WTC11 (cell line): ENCODE measurements at regions not wholly inside any gene's neighbourhood (a gene's known extent, or its start where the extent isn't known, plus 50 kb on each side); places are given as distances from the start of the nearest gene placed in this dataset.

Source experiments
- ATAC-seq: fragments of 200-7000 bp; cut with Tn5 transposase; 2 replicates; pipeline ENCODE4 v1.10.0; 2021; ENCODE audit warnings: mild to moderate bottlenecking, moderate library complexity
- CTCF ChIA-PET: fragments of 300-600 bp; sonication (Branson Sonifier 250); formaldehyde crosslinking; loops from one replicate; lab custom pipeline; 2021; ENCODE audit warnings: antibody characterized with exemption; lab: Charles Lee
- POLR2A ChIA-PET: fragments of 350-600 bp; sonication (Branson Sonifier 250); formaldehyde crosslinking; loops from one replicate; lab custom pipeline; 2021; ENCODE audit warnings: antibody characterized with exemption; lab: Charles Lee
- DNase-seq: peaks from one replicate; pipeline ENCODE4 v3.0.0; 2021; ENCODE audit warnings: low spot score
- H3K27ac Mint-ChIP-seq: 2 replicates; pipeline ENCODE4 v1.8.0; 2021; ENCODE audit warnings: mixed read lengths
- H3K27me3 Mint-ChIP-seq: 2 replicates; pipeline ENCODE4 v1.8.0; 2021; ENCODE audit warnings: low read depth, mild to moderate bottlenecking, moderate library complexity, mixed read lengths
- H3K36me3 Mint-ChIP-seq: 2 replicates; pipeline ENCODE4 v1.8.0; 2021; ENCODE audit warnings: mixed read lengths
- H3K4me1 Mint-ChIP-seq: 2 replicates; pipeline ENCODE4 v1.8.0; 2022; ENCODE audit warnings: mixed read lengths
- H3K4me3 Mint-ChIP-seq: 2 replicates; pipeline ENCODE4 v1.8.0; 2021; ENCODE audit warnings: mild to moderate bottlenecking, moderate library complexity, mixed read lengths
- H3K9me3 Mint-ChIP-seq: 2 replicates; pipeline ENCODE4 v1.8.0; 2021; ENCODE audit warnings: mixed read lengths
- E2F1 ChIP-seq: sonication (generic); formaldehyde crosslinking; IDR thresholded peaks from 2 replicates; pipeline ENCODE4 v1.8.0; 2022; ENCODE audit warnings: mild to moderate bottlenecking, missing genetic modification reagents
- ELF4 ChIP-seq: sonication (generic); formaldehyde crosslinking; IDR thresholded peaks from 2 replicates; pipeline ENCODE4 v1.8.1; 2022; ENCODE audit warnings: low read depth, mild to moderate bottlenecking, moderate library complexity, missing genetic modification reagents
- FOXJ3 ChIP-seq: sonication (generic); formaldehyde crosslinking; IDR thresholded peaks from 2 replicates; pipeline ENCODE4 v1.9.0; 2021; ENCODE audit warnings: missing genetic modification reagents, mild to moderate bottlenecking, borderline replicate concordance
- FOXK1 ChIP-seq: sonication (generic); formaldehyde crosslinking; IDR thresholded peaks from 2 replicates; pipeline ENCODE4 v1.8.0; 2022; ENCODE audit warnings: mild to moderate bottlenecking, moderate library complexity, missing genetic modification reagents
- GRHL2 ChIP-seq: fragments of 250-450 bp; sonication (Bioruptor Pico); IDR thresholded peaks from 2 replicates; pipeline ENCODE4 v1.8.0; 2022; ENCODE audit warnings: mild to moderate bottlenecking, moderate library complexity; ENCODE audit not compliant: insufficient replicate concordance, severe bottlenecking
- HMGA2 ChIP-seq: fragments of 250-450 bp; sonication (Bioruptor Pico); IDR thresholded peaks from 2 replicates; pipeline ENCODE4 v1.4.0; 2021; ENCODE audit warnings: mild to moderate bottlenecking, moderate library complexity
- JAZF1 ChIP-seq: fragments of 250-450 bp; sonication (Bioruptor Pico); IDR thresholded peaks from 2 replicates; pipeline ENCODE4 v1.9.0; 2021; ENCODE audit warnings: moderate library complexity, mild to moderate bottlenecking, inconsistent platforms
- KAT7 ChIP-seq: sonication (generic); formaldehyde crosslinking; IDR thresholded peaks from 2 replicates; pipeline ENCODE4 v1.8.1; 2023; ENCODE audit warnings: missing genetic modification reagents, mild to moderate bottlenecking, borderline replicate concordance
- MAX ChIP-seq: sonication (generic); formaldehyde crosslinking; IDR thresholded peaks from 2 replicates; pipeline ENCODE4 v1.8.0; 2022; ENCODE audit warnings: mild to moderate bottlenecking, missing genetic modification reagents
- NR1H2 ChIP-seq: sonication (generic); formaldehyde crosslinking; IDR thresholded peaks from 2 replicates; pipeline ENCODE4 v1.9.0; 2021; ENCODE audit warnings: mild to moderate bottlenecking, moderate library complexity, missing genetic modification reagents
- NR3C1 ChIP-seq: sonication (generic); formaldehyde crosslinking; conservative IDR thresholded peaks from 2 replicates; pipeline ENCODE4 v1.8.1; 2023; ENCODE audit warnings: low read depth, mild to moderate bottlenecking, missing genetic modification reagents
- TEAD4 ChIP-seq: sonication (generic); formaldehyde crosslinking; IDR thresholded peaks from 2 replicates; pipeline ENCODE4 v1.8.0; 2022; ENCODE audit warnings: mild to moderate bottlenecking, missing genetic modification reagents
- TP53 ChIP-seq: sonication (generic); formaldehyde crosslinking; IDR thresholded peaks from 2 replicates; pipeline ENCODE4 v1.8.1; 2023; ENCODE audit warnings: mild to moderate bottlenecking, missing genetic modification reagents
- USF2 ChIP-seq: sonication (generic); formaldehyde crosslinking; IDR thresholded peaks from 2 replicates; pipeline ENCODE4 v1.8.1; 2023; ENCODE audit warnings: mild to moderate bottlenecking, missing genetic modification reagents, moderate library complexity
- ZBTB21 ChIP-seq: sonication (generic); formaldehyde crosslinking; IDR thresholded peaks from 2 replicates; pipeline ENCODE4 v1.8.1; 2023; ENCODE audit warnings: mild to moderate bottlenecking, missing genetic modification reagents, borderline replicate concordance
- ZNF121 ChIP-seq: sonication (generic); formaldehyde crosslinking; IDR thresholded peaks from 2 replicates; pipeline ENCODE4 v1.8.0; 2023; ENCODE audit warnings: missing genetic modification reagents
- ZNF263 ChIP-seq: sonication (generic); formaldehyde crosslinking; IDR thresholded peaks from 2 replicates; pipeline ENCODE4 v1.8.1; 2022; ENCODE audit warnings: low read depth, mild to moderate bottlenecking, moderate library complexity, missing genetic modification reagents
- ZNF425 ChIP-seq: fragments of 250-450 bp; sonication (Bioruptor Pico); conservative IDR thresholded peaks from 2 replicates; pipeline ENCODE4 v1.9.0; 2021; ENCODE audit warnings: mild to moderate bottlenecking
- ZNF512 ChIP-seq: sonication (generic); formaldehyde crosslinking; IDR thresholded peaks from 2 replicates; pipeline ENCODE4 v1.8.1; 2022; ENCODE audit warnings: missing genetic modification reagents, borderline replicate concordance
- ZSCAN18 ChIP-seq: fragments of 250-450 bp; sonication (Bioruptor Pico); IDR thresholded peaks from 2 replicates; pipeline ENCODE4 v2.1.2; 2022; ENCODE audit warnings: mild to moderate bottlenecking, moderate library complexity

GRCh38 chr1:11383553-11384169 lies 95.3 kb upstream of the DISP3 start (continued):
- TF ChIP-seq NR3C1 (CRISPR knock-in tag), result no peak
- TF ChIP-seq GRHL2, result no peak
- no peak for TF ChIP-seq MAX (CRISPR knock-in tag)
- no peak for TF ChIP-seq TP53 (CRISPR knock-in tag)
- no peak for TF ChIP-seq USF2
- TF ChIP-seq KAT7 (CRISPR knock-in tag), result no peak

- CTCF ChIA-PET, result interaction anchor here (1.0 kb wide), 1 partner anchor 347 kb away, joined by 3 read pairs; no protein-coding TSS in a partner anchor
- no peaks in the 10 kb centered on the region for H3K36me3 Mint-ChIP-seq
- H3K9me3 Mint-ChIP-seq, result no peaks in the 10 kb centered on the region
- ATAC-seq, result no peak
- POLR2A ChIA-PET, result no interaction called here
- TF ChIP-seq ZNF512 (CRISPR knock-in tag) (no peak), ZBTB21 (no peak), ZNF263 (CRISPR knock-in tag) (no peak), FOXJ3 (CRISPR knock-in tag) (no peak), E2F1 (CRISPR knock-in tag) (no peak)
- TF ChIP-seq, all 79 proteins: peak for 0
- Mint-ChIP-seq H3K27ac (no peak overlapping the region), H3K4me3 (no peak overlapping the region), H3K4me1 (peaks cover 31% of the 10 kb centered on the region), H3K27me3 (no peaks in the 10 kb centered on the region; the same call in none of the 2 replicates)
- no peak for DNase-seq
Measured at GRCh38 chr1:11384170-11384554, 94.8 kb upstream of the DISP3 start.

GRCh38 chr1:11387829-11388228 lies 91.1 kb upstream of the DISP3 start:
- POLR2A ChIA-PET, result interaction anchor here (1.0 kb wide), 1 partner anchor 16 kb away, joined by 5 read pairs; no protein-coding TSS in a partner anchor
- no peak overlapping the region for H3K4me3 Mint-ChIP-seq
- peaks cover 22% of the 10 kb centered on the region for H3K4me1 Mint-ChIP-seq
- H3K27me3 Mint-ChIP-seq, result no peaks in the 10 kb centered on the region; the same call in 1 of the 2 replicates
- TF ChIP-seq GRHL2 (no peak), NR1H2 (no peak), TEAD4 (CRISPR knock-in tag) (no peak), ZSCAN18 (no peak), ZNF425 (CRISPR knock-in tag) (no peak), JAZF1 (no peak), ZNF121 (CRISPR knock-in tag) (no peak), HMGA2 (no peak), FOXK1 (no peak), ELF4 (CRISPR knock-in tag) (no peak)
- DNase-seq (no peak), ATAC-seq (no peak)
- no peaks in the 10 kb centered on the region for H3K9me3 Mint-ChIP-seq
- no peaks in the 10 kb centered on the region for H3K36me3 Mint-ChIP-seq
- CTCF ChIA-PET, result interaction anchor here (0.8 to 2.9 kb wide), 2 partner anchors 11 to 24 kb away, joined by 3 to 9 read pairs; no protein-coding TSS in a partner anchor
- no peak overlapping the region for H3K27ac Mint-ChIP-seq
